ENCODE measurements at regions not wholly inside any gene's neighbourhood (a gene's known extent, or its start where the extent isn't known, plus 50 kb on each side); places are given as distances from the start of the nearest gene placed in this dataset.

GRCh38 chr15:38682861-38683260, 118.2 kb upstream of the RASGRP1 start:
- TF ChIP-seq ISL1 (CRISPR knock-in tag; IDR thresholded peaks at IDR 0.05) (no peak), TOX (CRISPR knock-in tag; IDR thresholded peaks at IDR 0.05; ENCODE audit: borderline replicate concordance) (no peak), PPARA (CRISPR knock-in tag; IDR thresholded peaks at IDR 0.05; ENCODE audit: borderline replicate concordance) (no peak), PATZ1 (CRISPR knock-in tag; IDR thresholded peaks at IDR 0.05; ENCODE audit: borderline replicate concordance) (no peak), ZFP3 (CRISPR knock-in tag; IDR thresholded peaks at IDR 0.05) (no peak), ZNF565 (CRISPR knock-in tag; conservative IDR thresholded peaks at IDR 0.05; ENCODE audit: low read depth) (no peak)
